Gastroesophageal sphincter (tissue), 4 donors: ENCODE measurements at regions not wholly inside any gene's neighbourhood (a gene's known extent, or its start where the extent isn't known, plus 50 kb on each side); places are given as distances from the start of the nearest gene placed in this dataset.

Experiments
- ATAC-seq: fragments of 150-250 bp; one replicate; pipeline ENCODE4 v1.9.1; 2016; ENCODE audit warnings: mild to moderate bottlenecking, moderate library complexity
- H3K27ac ChIP-seq, 4 donors: fragments of 200-600 bp; sonication (generic) in 3 of 4; 1 replicate in 3 of 4; 2 replicates in 1 of 4; pipeline ENCODE4 v1.5.1; 2016 to 2019
- H3K27me3 ChIP-seq: fragments of 200-600 bp; sonication (generic); one replicate; pipeline ENCODE4 v1.5.1; 2019
- H3K36me3 ChIP-seq, 2 donors: fragments of 200-600 bp; sonication (generic); one replicate each; pipeline ENCODE4 v1.5.1; 2019; ENCODE audit warnings: control low read depth in 1 of 2
- H3K4me1 ChIP-seq, 3 donors: fragments of 200-600 bp; sonication (generic); 1 replicate in 2 of 3; 2 replicates in 1 of 3; pipeline ENCODE4 v1.5.1; 2016 to 2019; ENCODE audit warnings: control low read depth in 2 of 3
- H3K4me3 ChIP-seq, 2 donors: fragments of 200-600 bp; sonication (generic); one replicate each; pipeline ENCODE4 v1.5.1; 2019; ENCODE audit warnings: mild to moderate bottlenecking in 1 of 2, moderate library complexity in 1 of 2
- H3K9me3 ChIP-seq, 3 donors: fragments of 200-600 bp; sonication (generic); one replicate each; pipeline ENCODE4 v1.5.1; 2017 to 2019; ENCODE audit warnings: control low read depth in 2 of 3
- CTCF ChIP-seq, 4 experiments: fragments of 200-600 bp in 2 of 4; fragments of 450-650 bp in 2 of 4; sonication (generic) in 1 of 4; IDR thresholded peaks; one replicate each; pipeline ENCODE4 v1.5.1; 2017 to 2019; ENCODE audit warnings: antibody characterized with exemption in 4 of 4, mild to moderate bottlenecking in 2 of 4, moderate library complexity in 2 of 4
- EP300 ChIP-seq: sonication (generic); formaldehyde crosslinking; IDR thresholded peaks from one replicate; pipeline ENCODE4 v1.6.1; 2017; ENCODE audit warnings: antibody characterized with exemption, mild to moderate bottlenecking
- POLR2A ChIP-seq, 2 donors: fragments of 450-650 bp; IDR thresholded peaks; one replicate each; pipeline ENCODE4 v1.6.1; 2017; ENCODE audit warnings: antibody characterized with exemption in 2 of 2, mild to moderate bottlenecking in 2 of 2, moderate library complexity in 1 of 2
- POLR2AphosphoS5 ChIP-seq: sonication (generic); formaldehyde crosslinking; IDR thresholded peaks from one replicate; pipeline ENCODE4 v1.6.1; 2017; ENCODE audit warnings: antibody characterized with exemption
- WGBS, 2 donors: methylation state at CpG; one replicate each; pipeline ENCODE4 v1.1.5; 2018; ENCODE audit warnings: low coverage in 1 of 2; 5-methylcytosine and 5-hydroxymethylcytosine counted together

- no peak for ATAC-seq
- Histone ChIP-seq H3K27me3 (no peaks in the 10 kb centered on the region), H3K36me3 (no peaks in the 10 kb centered on the region), H3K4me3 (no peak overlapping the region), H3K4me1 (no peaks in the 10 kb centered on the region), H3K9me3 (no peaks in the 10 kb centered on the region), H3K27ac (no peak overlapping the region)
- TF ChIP-seq CTCF (IDR thresholded peaks at IDR 0.05), result no peak
- no peak for TF ChIP-seq POLR2AphosphoS5
- no peak for TF ChIP-seq POLR2A (IDR thresholded peaks at IDR 0.05)
- no peak for TF ChIP-seq EP300
Measured at GRCh38 chr21:17238468-17238867, 274.4 kb upstream of the CXADR start.

GRCh38 chr21:17250778-17251241 is 262.0 kb upstream of the CXADR start:
- Histone ChIP-seq H3K27ac (no peak overlapping the region), H3K27me3 (no peaks in the 10 kb centered on the region), H3K4me1 (no peaks in the 10 kb centered on the region), H3K4me3 (no peak overlapping the region), H3K36me3 (no peaks in the 10 kb centered on the region), H3K9me3 (no peaks in the 10 kb centered on the region)
- TF ChIP-seq POLR2AphosphoS5 (no peak), POLR2A (IDR thresholded peaks at IDR 0.05) (no peak), CTCF (IDR thresholded peaks at IDR 0.05) (no peak), EP300 (no peak)
- 14 to 22% methylated on average over 2 of the region's 2 CpGs for WGBS, 2 donors
- ATAC-seq, result no peak

- H3K4me3 ChIP-seq, result no peak overlapping the region
- H3K4me1 ChIP-seq, result no peaks in the 10 kb centered on the region
- no peaks in the 10 kb centered on the region for H3K36me3 ChIP-seq
- 93 to 100% methylated on average over 1 of the region's 1 CpG for WGBS, 2 donors
- no peak for ATAC-seq
- no peak overlapping the region for H3K27ac ChIP-seq
- no peaks in the 10 kb centered on the region for H3K27me3 ChIP-seq
- H3K9me3 ChIP-seq, result no peaks in the 10 kb centered on the region
- TF ChIP-seq CTCF (IDR thresholded peaks at IDR 0.05), result no peak
- no peak for TF ChIP-seq POLR2A (IDR thresholded peaks at IDR 0.05)
- no peak for TF ChIP-seq EP300
- TF ChIP-seq POLR2AphosphoS5, result no peak
Measured at GRCh38 chr21:17257784-17258183, 255.1 kb upstream of the CXADR start.

- H3K4me1 ChIP-seq, result no peaks in the 10 kb centered on the region
- no peak for TF ChIP-seq POLR2A (IDR thresholded peaks at IDR 0.05)
- TF ChIP-seq POLR2AphosphoS5, result no peak
- TF ChIP-seq CTCF (IDR thresholded peaks at IDR 0.05), result no peak
- no peak for TF ChIP-seq EP300
- no peak overlapping the region for H3K27ac ChIP-seq
- no peak overlapping the region for H3K4me3 ChIP-seq
- H3K9me3 ChIP-seq, result no peaks in the 10 kb centered on the region
- no peaks in the 10 kb centered on the region for H3K36me3 ChIP-seq
- no peaks in the 10 kb centered on the region for H3K27me3 ChIP-seq
- 72 to 86% methylated on average over 2 of the region's 2 CpGs for WGBS, 2 donors
- no peak for ATAC-seq
Measured at GRCh38 chr21:17264182-17264581, 248.7 kb upstream of the CXADR start.

GRCh38 chr21:17269760-17270159 is 243.1 kb upstream of the CXADR start:
- Histone ChIP-seq H3K36me3 (no peaks in the 10 kb centered on the region), H3K9me3 (no peaks in the 10 kb centered on the region), H3K27me3 (no peaks in the 10 kb centered on the region), H3K4me1 (peaks cover 0 to 5% (median 0%) of the 10 kb centered on the region in 3 donors), H3K27ac (no peak overlapping the region), H3K4me3 (no peak overlapping the region)
- no peak for ATAC-seq
- TF ChIP-seq EP300, result no peak
- no peak for TF ChIP-seq POLR2A (IDR thresholded peaks at IDR 0.05)
- no peak for TF ChIP-seq CTCF (IDR thresholded peaks at IDR 0.05)
- TF ChIP-seq POLR2AphosphoS5, result no peak
- WGBS, 2 donors, result 48 to 74% methylated on average over 3 of the region's 3 CpGs
